T47D (cell line): ENCODE measurements at regions not wholly inside any gene's neighbourhood (a gene's known extent, or its start where the extent isn't known, plus 50 kb on each side); places are given as distances from the start of the nearest gene placed in this dataset.

Experiments
- DNase-seq, 2 experiments: peaks; one replicate each; pipeline versions ENCODE4 v3.0.0 to v3.0.0-alpha.2; 2011 to 2012; ENCODE audit warnings: low read depth in 1 of 2, low spot score in 1 of 2
- JUND ChIP-seq: IDR thresholded peaks from 2 replicates; pipeline ENCODE4 v1.6.1; 2012; ENCODE audit warnings: low read depth
- in situ Hi-C: cut with HindIII; loops from 2 replicates; pipeline ENCODE4 v1.10.0; 2016; ENCODE audit warnings: low sequenced_read_pairs, low pct_unique_long_range_greater_than_20kb

DNA sequence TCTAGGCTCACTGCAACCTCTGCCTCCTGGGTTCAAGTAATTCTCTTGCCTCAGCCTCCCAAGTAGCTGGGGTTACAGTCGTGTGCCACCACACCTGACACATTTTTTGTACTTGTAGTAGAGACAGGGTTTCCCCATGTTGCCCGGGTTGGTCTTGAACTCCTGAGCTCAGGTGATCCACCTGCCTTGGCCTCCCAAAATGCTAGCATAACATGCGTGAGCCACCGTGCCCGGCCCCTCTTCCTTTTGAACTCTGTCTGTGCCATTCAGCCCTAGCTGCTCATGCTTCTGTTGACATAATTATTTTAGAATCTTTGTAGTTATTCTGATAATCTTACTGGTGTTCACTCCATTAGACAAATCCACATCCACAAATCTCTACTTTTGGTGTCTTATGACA lies 1231.3 kb upstream of the ADGRL3 start:
- in situ Hi-C loops, result no loop called here
- DNase-seq, result no peak
- no peak for TF ChIP-seq JUND

DNA sequence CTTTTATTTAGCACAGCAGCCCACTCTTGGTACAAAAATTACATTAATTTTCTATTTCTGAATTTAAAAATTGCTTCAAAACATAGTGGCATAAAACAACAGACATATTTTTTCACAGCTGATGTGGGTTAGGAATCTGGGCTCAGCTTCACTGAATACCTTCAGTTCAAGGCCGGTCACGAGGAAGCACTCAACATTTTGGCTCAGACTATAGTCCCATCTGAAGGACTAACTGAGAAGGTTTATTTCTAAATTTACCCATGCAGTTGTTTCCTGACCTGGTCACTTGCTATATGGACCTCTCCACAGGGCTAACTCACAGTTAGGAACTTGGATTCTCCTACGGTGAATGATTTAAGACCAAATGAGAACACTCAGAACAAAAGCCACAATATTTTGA lies 1230.2 kb upstream of the ADGRL3 start:
- in situ Hi-C loops, result no loop called here
- no peak for TF ChIP-seq JUND
- DNase-seq, result no peak

DNA sequence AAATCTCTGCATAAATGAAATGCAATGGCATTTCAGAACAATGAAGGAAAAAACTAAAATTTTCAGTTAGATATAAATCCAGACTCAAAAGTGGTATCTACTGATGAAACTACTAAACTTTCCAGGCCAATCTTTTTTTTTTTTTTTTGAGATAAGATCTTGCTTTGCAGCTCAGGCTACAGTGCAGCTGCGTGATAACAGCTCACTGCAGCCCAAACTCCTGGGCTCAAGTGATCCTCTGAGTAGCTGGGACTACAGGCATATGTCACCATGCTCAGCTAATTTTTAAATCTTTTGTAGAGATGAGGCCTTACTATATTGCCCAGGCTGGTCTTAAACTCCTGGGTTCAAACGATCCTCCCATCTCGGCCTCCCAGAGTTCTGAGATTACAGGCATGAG lies 1228.2 kb upstream of the ADGRL3 start:
- in situ Hi-C loops, result no loop called here
- TF ChIP-seq JUND, result no peak
- no peak for DNase-seq

DNA sequence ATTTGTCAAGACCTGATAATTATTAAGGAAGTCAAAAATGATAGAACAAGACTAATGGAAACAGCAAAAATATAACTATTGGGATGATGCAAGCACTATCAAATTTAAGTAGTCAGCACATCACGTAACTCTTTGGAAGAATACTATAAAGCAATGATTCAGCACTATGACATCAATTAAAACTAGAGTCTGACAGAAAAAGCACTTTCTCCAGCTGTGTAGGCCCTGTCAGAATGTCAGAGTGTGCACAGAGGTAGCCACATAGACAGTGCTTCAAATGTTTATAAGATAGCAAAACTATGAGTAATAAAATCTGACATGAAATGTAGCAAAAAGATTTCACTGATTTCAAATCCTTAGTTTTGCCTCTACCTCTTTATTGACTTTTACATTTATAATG lies 1226.6 kb upstream of the ADGRL3 start:
- no peak for TF ChIP-seq JUND
- in situ Hi-C loops, result no loop called here

DNA sequence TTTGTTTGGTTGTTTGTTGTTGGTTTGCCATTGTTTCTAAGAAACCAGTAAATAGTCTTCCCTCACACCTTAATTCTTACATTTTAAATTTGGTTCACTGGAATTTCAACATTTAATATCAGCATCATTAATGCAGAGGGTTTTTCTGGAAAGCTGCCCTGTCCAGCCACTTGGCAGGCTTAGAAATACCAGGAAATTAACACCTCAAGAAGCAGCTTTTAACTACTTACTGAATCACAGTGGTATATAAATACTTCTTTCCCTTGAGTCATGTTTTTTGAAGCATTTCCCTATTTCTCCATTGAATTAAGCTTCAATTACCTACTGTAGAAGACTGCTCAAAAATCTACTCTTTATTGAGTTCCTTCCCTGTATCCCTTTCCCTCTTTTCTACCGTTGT lies 1221.1 kb upstream of the ADGRL3 start:
- DNase-seq, result no peak
- in situ Hi-C loops, result no loop called here

More for the DNA sequence above, 1226.6 kb upstream of the ADGRL3 start:
- no peak for DNase-seq

DNA sequence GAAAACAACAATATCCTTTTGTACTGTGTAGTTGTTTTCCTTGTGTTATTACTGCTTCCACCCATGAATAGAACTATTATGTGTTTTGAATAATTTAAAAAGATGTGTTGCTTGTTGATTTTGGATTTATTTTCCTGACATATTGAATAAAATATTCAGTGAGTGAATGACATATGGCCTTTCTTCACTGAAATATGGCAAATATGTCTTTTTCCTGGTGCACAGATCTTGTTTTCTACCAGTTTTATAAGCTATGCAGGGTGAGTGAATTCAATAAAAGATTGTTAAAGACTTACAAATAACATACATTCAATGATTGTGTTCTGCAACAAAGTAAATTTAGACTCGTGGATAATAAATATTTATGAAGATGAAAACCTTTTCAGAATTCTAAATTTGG lies 1216.3 kb upstream of the ADGRL3 start:
- TF ChIP-seq JUND, result no peak
- no peak for DNase-seq
- in situ Hi-C loops, result no loop called here

More for the DNA sequence above, 1221.1 kb upstream of the ADGRL3 start:
- TF ChIP-seq JUND, result no peak

DNA sequence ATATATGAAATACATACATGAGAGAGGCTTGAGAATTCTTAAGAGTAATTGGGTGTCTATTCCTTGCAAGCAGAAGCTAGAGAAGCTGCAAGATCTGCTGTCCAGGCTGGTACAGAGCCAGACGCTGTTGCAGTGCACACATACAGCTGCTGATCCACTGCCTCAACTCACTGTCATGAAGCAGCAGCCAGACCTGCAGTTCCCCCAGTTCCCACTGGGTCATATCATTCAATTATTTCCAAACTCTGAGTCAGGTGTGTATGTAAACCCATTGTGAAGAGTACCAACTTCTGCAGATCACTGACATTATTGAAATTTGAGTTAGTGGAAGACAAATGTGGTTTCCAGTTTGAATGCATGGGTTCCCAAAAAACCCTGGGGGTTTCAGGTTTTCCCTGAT lies 1212.8 kb upstream of the ADGRL3 start:
- TF ChIP-seq JUND, result no peak
- in situ Hi-C loops, result no loop called here
- DNase-seq, result peak in 1 of 2 experiments; percentile 1

DNA sequence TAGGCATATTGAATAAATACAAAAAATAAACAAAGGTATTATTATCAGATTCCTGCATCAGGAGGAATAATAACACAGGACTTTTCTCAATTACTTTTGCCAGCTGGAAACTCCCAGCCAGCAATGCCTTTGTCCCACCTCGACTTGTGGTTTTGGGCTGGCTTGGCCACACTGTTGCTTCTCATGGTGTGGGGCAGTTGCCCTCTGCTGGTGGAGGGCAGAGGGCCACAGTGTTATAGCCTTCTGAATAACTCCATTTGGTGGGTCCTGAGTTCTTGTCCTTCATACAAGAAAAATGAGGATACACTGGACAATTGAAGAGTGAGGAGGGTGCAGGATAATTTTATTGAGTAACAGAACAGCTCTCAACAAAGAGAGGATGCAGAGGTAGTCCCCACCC lies 1206.0 kb upstream of the ADGRL3 start:
- no peak for TF ChIP-seq JUND
- in situ Hi-C loops, result no loop called here
- DNase-seq, result no peak

DNA sequence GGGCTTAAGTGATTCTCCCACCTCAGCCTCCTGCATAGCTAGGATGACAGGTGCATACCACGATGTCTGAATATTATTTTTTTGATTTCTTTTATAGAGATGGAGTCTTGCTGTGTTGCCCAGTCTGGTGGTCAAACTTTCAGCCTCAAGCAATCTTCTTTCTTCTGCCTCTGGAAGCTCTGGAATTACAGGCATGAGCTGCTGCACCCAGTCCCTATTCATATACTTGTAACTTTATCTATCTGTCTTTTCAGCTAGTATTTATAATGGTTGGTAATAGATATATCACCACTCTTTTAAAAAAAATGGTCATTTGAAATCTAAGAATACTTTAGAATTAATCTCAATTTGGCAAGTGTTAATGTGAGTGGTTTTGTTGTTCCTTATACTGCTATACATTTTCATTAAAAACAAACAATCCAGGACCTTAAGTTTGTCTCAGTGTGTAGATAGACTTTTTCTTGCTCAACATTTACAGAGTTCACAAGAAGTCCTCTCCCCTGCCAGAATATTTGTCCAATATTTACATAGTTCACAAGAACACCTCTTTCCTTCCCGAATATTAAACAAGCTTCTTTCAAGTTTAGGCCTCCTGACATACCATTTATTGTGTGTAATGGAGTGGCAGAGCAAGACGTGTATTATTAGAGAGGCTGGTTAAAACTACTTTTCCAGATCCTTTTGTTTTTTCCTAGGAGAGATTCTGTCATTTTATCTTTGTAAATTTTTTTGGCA lies 1197.4 kb upstream of the ADGRL3 start:
- no peak for TF ChIP-seq JUND
- peak in 1 of 2 experiments; percentile 1 for DNase-seq
- in situ Hi-C loops, result no loop called here

DNA sequence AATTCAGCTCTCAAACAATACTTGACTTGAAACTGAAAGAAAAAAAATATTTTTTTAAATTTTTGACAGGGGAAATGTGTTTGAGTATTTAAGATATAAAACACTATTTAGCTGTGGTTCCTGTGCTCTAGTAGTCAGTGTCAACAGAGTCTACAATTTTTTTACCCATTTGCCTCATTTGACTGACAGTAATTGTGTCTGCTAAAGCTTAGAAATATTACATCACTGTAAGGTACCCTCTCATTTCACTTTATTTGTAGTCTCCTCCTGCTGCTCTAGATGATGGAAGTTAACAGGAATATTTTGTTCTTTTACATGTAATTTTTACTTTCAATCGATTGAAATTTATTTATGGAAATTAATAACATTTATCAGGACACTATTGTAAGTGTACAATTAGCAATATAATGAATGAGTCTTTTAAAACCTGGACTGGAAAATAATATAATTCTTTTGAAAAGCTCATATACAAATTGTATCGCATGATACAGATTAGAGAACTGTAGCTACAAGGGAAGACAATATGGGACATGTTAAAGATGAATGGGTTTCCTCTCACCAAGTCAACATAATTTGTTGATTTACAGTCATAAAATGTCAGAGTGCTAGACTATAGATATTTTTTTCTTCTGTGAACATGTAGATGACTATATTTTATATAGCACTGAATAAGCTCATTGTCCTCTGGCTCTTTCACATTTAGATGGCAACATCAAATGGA lies 1186.5 kb upstream of the ADGRL3 start:
- in situ Hi-C loops, result no loop called here
- no peak for TF ChIP-seq JUND
- DNase-seq, result no peak

DNA sequence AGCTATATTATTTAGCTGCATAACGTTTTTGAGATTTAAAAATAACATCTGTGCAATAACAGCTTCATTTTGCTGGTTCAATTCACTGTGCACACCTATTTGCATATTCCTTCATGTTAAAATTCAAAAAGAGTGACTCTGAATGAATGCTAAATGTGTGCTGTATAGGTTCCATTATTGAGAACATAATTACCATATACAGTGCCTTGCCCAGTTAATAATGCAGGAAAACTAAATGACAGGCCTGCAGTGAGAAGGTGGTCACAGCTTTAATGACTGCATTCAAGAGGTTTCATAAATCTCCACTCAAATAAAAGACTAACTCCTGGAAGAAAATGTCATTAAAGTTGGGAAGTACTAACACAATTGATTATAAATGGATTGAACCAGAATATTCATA lies 1183.2 kb upstream of the ADGRL3 start:
- DNase-seq, result no peak
- no peak for TF ChIP-seq JUND
- in situ Hi-C loops, result no loop called here

DNA sequence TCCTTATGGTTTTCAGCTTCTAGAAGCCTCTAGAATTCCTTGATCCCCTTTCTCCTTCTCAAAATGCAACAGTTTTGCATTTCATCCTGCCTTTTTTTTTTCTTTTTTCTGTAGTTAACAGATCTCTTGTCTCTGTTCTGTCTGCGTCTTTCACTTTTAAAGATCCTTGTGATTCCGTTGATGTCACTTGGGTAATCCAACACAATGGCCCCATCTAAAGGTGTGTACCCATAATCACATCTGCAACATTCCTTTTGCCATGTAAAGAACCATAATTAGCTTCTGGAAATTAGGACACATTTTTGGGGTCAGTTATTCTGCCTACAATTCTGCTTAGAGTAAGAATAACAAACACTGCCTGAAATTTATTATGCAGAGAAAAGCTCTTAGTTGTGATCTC lies 1180.9 kb upstream of the ADGRL3 start:
- in situ Hi-C loops, result no loop called here
- peak in 1 of 2 experiments; percentile 7 for DNase-seq
- no peak for TF ChIP-seq JUND

DNA sequence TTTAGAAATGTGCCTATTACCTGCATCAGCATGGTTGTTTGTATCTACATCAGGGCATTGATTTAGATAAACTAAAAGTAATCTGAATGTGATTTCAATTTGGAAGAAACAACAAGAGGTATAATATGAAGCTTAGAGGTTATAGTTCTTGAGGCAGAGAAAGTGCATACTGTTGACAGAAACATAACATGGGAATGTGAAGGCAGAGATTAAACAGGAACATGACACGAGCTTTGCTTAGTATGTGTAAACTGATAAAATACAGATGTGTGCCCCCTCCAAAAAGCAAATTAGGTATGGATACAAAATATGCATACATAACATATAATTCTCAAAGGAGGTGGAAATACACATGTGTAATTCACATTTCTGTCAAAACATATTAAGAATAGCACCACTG lies 1180.2 kb upstream of the ADGRL3 start:
- DNase-seq, result no peak
- in situ Hi-C loops, result no loop called here
- TF ChIP-seq JUND, result no peak

DNA sequence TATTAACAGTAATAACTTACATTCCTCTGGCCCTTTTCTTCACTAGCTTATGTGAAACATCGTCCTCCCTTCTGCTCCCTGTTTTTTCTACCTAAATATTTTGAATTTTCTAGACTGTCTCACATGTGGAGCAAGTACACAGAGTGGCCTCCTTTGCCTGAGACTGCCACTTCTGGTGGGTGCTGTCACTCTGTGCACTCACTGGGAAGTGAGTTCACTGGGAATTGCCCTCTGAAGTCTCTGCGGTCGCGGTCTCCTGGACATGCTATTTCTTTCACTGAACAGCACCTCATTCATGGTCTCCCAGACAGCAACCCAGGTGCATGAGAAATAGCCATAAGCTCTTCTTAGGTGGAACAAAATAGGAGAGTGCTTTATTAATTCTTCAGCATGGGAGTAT lies 1179.7 kb upstream of the ADGRL3 start:
- TF ChIP-seq JUND, result no peak
- DNase-seq, result no peak
- in situ Hi-C loops, result no loop called here
